ENCODE measurements at regions not wholly inside any gene's neighbourhood (a gene's known extent, or its start where the extent isn't known, plus 50 kb on each side); places are given as distances from the start of the nearest gene placed in this dataset.

DNA sequence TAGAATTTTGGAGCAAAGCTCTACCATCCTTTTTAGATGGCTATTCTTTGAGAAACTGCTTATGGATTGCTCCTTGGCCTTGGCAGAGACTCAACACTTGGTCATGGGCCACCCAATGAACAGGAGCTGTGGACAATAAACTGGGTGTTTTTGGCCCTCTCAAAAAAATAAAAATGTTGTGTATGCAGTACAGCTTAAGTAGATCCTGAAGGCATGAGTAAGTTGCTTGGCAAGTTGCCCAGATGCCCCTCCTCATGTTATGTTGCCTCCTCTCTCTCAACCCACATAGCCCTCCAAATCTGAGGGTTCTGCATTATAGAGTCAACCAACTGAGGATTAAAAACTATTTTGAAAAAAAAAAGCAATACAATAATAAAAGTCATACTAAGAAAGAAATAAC is 124.9 kb downstream of the ATP23 start:
- TF ChIP-seq EZH2phosphoT487 (IDR thresholded peaks at IDR 0.05; ENCODE audit: borderline replicate concordance, low read length): no peak
- TF ChIP-seq, protein P1, sequence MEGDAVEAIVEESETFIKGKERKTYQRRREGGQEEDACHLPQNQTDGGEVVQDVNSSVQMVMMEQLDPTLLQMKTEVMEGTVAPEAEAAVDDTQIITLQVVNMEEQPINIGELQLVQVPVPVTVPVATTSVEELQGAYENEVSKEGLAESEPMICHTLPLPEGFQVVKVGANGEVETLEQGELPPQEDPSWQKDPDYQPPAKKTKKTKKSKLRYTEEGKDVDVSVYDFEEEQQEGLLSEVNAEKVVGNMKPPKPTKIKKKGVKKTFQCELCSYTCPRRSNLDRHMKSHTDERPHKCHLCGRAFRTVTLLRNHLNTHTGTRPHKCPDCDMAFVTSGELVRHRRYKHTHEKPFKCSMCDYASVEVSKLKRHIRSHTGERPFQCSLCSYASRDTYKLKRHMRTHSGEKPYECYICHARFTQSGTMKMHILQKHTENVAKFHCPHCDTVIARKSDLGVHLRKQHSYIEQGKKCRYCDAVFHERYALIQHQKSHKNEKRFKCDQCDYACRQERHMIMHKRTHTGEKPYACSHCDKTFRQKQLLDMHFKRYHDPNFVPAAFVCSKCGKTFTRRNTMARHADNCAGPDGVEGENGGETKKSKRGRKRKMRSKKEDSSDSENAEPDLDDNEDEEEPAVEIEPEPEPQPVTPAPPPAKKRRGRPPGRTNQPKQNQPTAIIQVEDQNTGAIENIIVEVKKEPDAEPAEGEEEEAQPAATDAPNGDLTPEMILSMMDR (conservative IDR thresholded peaks at IDR 0.05; ENCODE audit: low read depth, low read length): no peak
